ENCODE measurements at regions not wholly inside any gene's neighbourhood (a gene's known extent, or its start where the extent isn't known, plus 50 kb on each side); places are given as distances from the start of the nearest gene placed in this dataset.
"Not testable (repeated sequence)": the region's sequence is repeated elsewhere in the genome, so short reads cannot be mapped to it uniquely, and the experiment has no call there.

GRCh38 chr17:30584810-30585209 lies 107.6 kb downstream of the GOSR1 start:
- H3K9me3 Mint-ChIP-seq: no peaks in the 10 kb centered on the region
- H3K4me3 Mint-ChIP-seq: no peak overlapping the region
- DNase-seq (ENCODE audit: low spot score) (no peak), ATAC-seq (no peak)
- H3K4me1 Mint-ChIP-seq (ENCODE audit: low read depth in 2 of 2): peaks cover 0 to 6% of the 10 kb centered on the region in 2 donors
- peaks cover 0 to 4% of the 10 kb centered on the region in 2 donors for H3K27me3 Mint-ChIP-seq
- no peak overlapping the region for H3K27ac Mint-ChIP-seq
- H3K36me3 Mint-ChIP-seq: no peaks in the 10 kb centered on the region

- Mint-ChIP-seq H3K36me3 (no peaks in the 10 kb centered on the region), H3K9me3 (no peaks in the 10 kb centered on the region), H3K27ac (no peak overlapping the region), H3K27me3 (peaks cover 0 to 4% of the 10 kb centered on the region in 2 donors), H3K4me1 (ENCODE audit: low read depth in 2 of 2) (no peaks in the 10 kb centered on the region), H3K4me3 (no peak overlapping the region)
- ATAC-seq (no peak), DNase-seq (ENCODE audit: low spot score) (no peak)
Measured at GRCh38 chr17:30580916-30581315, 103.7 kb downstream of the GOSR1 start.

GRCh38 chr17:30579610-30580315 lies 102.6 kb downstream of the GOSR1 start:
- Mint-ChIP-seq H3K27me3 (peaks cover 0 to 3% of the 10 kb centered on the region in 2 donors), H3K9me3 (no peaks in the 10 kb centered on the region), H3K27ac (no peak overlapping the region), H3K4me1 (ENCODE audit: low read depth in 2 of 2) (no peaks in the 10 kb centered on the region), H3K4me3 (no peak overlapping the region), H3K36me3 (no peaks in the 10 kb centered on the region)
- DNase-seq (ENCODE audit: low spot score) (no peak), ATAC-seq (no peak)

- not testable (repeated sequence) for H3K4me3 Mint-ChIP-seq; DNase-seq (ENCODE audit: low spot score); H3K27me3 Mint-ChIP-seq; H3K27ac Mint-ChIP-seq; H3K9me3 Mint-ChIP-seq; H3K4me1 Mint-ChIP-seq (ENCODE audit: low read depth in 2 of 2); H3K36me3 Mint-ChIP-seq
- ATAC-seq: peak in 1 of 2 donors; percentile 27
Measured at GRCh38 chr17:30578015-30578717, 101.0 kb downstream of the GOSR1 start.
